Spleen (tissue), 7 donors: ENCODE measurements at regions not wholly inside any gene's neighbourhood (a gene's known extent, or its start where the extent isn't known, plus 50 kb on each side); places are given as distances from the start of the nearest gene placed in this dataset.

Experiments
- CTCF ChIP-seq, 11 experiments: fragments of 200-600 bp in 7 of 11; fragments of 450-650 bp in 4 of 11; sonication (generic) in 4 of 11; IDR thresholded peaks in 8 of 11; conservative IDR thresholded peaks in 3 of 11; 1 replicate in 7 of 11; 2 replicates in 4 of 11; pipeline versions ENCODE4 v1.4.0 to v1.8.0; 2016 to 2021; ENCODE audit warnings: antibody characterized with exemption in 11 of 11, inconsistent platforms in 4 of 11, mild to moderate bottlenecking in 1 of 11
- POLR2AphosphoS5 ChIP-seq, 3 donors: sonication (generic); formaldehyde crosslinking; IDR thresholded peaks; one replicate each; pipeline ENCODE4 v1.5.1; 2017; ENCODE audit warnings: antibody characterized with exemption in 3 of 3
- donor health status: DM: no; HTN: no; CAD: no; lungs with moderate emphysema.
- donor health status: DM: no; HTN: no; CAD: no.
- donor health status: DM: no; HTN: no; CAD: no.

DNA sequence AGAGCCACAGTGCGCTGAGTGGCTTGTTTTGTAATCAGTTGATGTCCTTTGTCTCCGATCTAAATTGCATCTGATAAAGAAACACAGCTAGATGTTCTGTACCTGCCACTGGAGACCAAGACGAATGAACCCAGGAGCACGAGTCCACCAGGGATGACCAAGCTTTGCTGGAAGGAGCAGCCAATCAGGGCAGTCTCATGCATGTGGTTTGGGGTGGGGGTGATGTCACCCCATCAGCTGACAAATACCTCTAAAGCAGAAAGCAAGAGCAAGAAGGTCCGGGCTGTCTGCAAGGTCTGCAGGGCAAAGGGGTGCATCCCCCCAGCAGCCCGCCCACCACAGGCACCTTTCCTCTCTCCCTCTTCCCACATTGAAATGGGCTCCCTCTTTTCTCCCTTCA lies 653.8 kb downstream of the AJAP1 start:
- TF ChIP-seq POLR2AphosphoS5 (IDR thresholded peaks at IDR 0.05) (no peak), CTCF (IDR thresholded peaks at IDR 0.05 in 8 of 11, conservative IDR thresholded peaks at IDR 0.05 in 3 of 11) (no peak)
